ENCODE measurements at regions not wholly inside any gene's neighbourhood (a gene's known extent, or its start where the extent isn't known, plus 50 kb on each side); places are given as distances from the start of the nearest gene placed in this dataset.

DNA sequence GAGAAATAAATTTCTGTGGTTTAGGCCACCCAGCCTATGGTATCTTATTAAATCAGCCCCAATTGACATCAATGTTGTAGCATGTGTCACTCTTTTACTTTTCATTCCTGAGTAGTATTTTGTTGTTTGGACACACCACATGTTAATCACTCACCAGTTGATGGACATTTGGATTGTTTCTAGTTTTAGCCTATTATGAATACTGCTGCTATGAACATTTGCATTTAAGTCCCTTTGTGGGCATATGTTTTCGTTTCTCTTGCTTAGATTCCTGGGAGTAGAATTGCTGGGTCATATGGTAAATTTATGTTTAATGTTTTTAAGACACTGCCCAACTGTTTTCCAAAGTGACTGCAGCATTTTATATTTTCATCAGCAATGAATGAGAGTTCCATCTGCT is 50.2 kb upstream of the NUF2 start:
- H3K4me3 ChIP-seq = no peak overlapping the region
- no peak for TF ChIP-seq CTCF (IDR thresholded peaks at IDR 0.05; ENCODE audit: borderline replicate concordance)
- H3K4me1 ChIP-seq = no peaks in the 10 kb centered on the region
- no peak for DNase-seq
- no peaks in the 10 kb centered on the region for H3K36me3 ChIP-seq
- intact Hi-C loops (cut with micrococcal nuclease) = no loop called here
- H3K27ac ChIP-seq (replicated peaks) = peak overlapping the region; percentile 37
- no peaks in the 10 kb centered on the region for H3K9me3 ChIP-seq (replicated peaks)
- no peaks in the 10 kb centered on the region for H3K27me3 ChIP-seq (ENCODE audit: low read depth)

Measured in left ventricle myocardium inferior (tissue), 1 donor.